22Rv1 (cell line): ENCODE measurements at regions not wholly inside any gene's neighbourhood (a gene's known extent, or its start where the extent isn't known, plus 50 kb on each side); places are given as distances from the start of the nearest gene placed in this dataset.

Experiments used
- H3K27ac ChIP-seq: fragments of 450-650 bp; 2 replicates; pipeline ENCODE4 v1.5.1; 2017
- ZFX ChIP-seq: fragments of 450-650 bp; IDR thresholded peaks from 2 replicates; pipeline ENCODE4 v1.6.1; 2017; ENCODE audit warnings: antibody characterized with exemption, borderline replicate concordance
- TF ChIP-seq, protein P1 (sequence below): fragments of 450-650 bp; IDR thresholded peaks from 2 replicates; pipeline ENCODE4 v1.5.1; 2017; ENCODE audit warnings: mild to moderate bottlenecking

DNA sequence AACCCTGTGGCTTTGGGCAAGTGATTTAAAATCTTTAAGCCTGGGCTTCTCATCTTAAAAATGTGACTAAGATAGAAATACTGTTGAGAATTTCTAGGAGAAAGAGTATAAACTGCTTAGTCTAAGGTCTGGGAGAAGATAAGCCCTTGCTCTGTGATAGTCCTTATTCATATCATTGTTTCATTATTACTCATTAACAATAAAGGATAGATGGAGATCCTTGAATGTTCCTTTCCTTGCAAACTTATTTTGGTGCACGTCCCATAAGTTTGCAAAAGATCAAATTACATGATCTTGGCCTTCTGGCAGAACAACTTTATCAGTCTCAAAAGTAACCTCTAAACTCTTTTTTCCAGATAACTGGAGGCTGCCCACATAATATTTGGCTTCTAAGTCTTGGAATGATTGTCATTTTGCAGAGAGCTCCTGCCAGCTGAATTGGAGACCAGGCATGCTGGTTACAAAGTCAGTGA lies 138.3 kb downstream of the FAM124B start:
- H3K27ac ChIP-seq, result peak overlapping the region; percentile 45
- TF ChIP-seq, protein P1, sequence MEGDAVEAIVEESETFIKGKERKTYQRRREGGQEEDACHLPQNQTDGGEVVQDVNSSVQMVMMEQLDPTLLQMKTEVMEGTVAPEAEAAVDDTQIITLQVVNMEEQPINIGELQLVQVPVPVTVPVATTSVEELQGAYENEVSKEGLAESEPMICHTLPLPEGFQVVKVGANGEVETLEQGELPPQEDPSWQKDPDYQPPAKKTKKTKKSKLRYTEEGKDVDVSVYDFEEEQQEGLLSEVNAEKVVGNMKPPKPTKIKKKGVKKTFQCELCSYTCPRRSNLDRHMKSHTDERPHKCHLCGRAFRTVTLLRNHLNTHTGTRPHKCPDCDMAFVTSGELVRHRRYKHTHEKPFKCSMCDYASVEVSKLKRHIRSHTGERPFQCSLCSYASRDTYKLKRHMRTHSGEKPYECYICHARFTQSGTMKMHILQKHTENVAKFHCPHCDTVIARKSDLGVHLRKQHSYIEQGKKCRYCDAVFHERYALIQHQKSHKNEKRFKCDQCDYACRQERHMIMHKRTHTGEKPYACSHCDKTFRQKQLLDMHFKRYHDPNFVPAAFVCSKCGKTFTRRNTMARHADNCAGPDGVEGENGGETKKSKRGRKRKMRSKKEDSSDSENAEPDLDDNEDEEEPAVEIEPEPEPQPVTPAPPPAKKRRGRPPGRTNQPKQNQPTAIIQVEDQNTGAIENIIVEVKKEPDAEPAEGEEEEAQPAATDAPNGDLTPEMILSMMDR, result no peak
- no peak for TF ChIP-seq ZFX

GRCh38 chr2:224261326-224261725 lies 140.6 kb downstream of the FAM124B start:
- H3K27ac ChIP-seq, result no peak overlapping the region

GRCh38 chr2:224260372-224261020 lies 141.4 kb downstream of the FAM124B start:
- no peak for TF ChIP-seq ZFX
- TF ChIP-seq, protein P1, result no peak
- no peak overlapping the region for H3K27ac ChIP-seq

More at GRCh38 chr2:224261326-224261725, 140.6 kb downstream of the FAM124B start:
- TF ChIP-seq, protein P1, result no peak

DNA sequence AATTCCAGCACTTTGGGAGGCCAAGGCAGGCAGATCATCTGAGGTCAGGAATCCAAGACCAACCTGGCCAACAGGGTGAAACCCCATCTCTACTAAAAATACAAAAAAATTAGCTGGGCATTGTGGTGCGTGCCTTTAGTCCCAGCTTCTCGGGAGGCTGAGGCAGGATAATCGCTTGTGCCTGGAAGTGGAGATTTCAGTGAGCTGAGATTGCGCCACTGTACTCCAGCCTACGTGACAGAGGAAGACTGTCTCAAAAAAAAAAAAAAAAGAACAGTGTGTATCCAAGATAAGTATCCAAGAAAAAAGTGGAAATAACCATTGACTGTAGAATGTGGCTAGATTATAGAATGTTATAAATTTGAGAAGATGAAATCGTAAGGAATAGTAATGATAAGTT lies 142.1 kb downstream of the FAM124B start:
- TF ChIP-seq, protein P1, result no peak
- TF ChIP-seq ZFX, result no peak
- H3K27ac ChIP-seq, result no peak overlapping the region

DNA sequence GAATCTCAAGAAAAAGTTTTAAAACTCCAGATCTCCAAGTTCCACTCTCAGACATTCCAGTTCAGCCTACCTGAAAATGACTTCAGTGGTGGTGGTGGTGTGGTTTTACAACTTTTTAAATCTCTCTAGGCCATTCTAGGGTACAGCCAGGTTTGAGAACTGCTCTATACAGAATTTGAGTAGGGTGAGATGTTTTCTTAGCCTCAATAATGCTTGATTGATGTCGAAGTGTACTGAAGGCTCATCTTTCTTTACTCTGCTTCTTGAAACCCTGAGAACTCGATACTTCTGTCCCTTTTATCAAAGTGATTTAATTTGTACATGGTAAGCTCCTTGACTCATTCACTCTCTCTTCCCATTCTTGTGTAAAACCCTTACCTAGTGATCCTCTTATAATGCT lies 143.8 kb downstream of the FAM124B start:
- no peak for TF ChIP-seq ZFX
- TF ChIP-seq, protein P1, result no peak
- no peak overlapping the region for H3K27ac ChIP-seq

DNA sequence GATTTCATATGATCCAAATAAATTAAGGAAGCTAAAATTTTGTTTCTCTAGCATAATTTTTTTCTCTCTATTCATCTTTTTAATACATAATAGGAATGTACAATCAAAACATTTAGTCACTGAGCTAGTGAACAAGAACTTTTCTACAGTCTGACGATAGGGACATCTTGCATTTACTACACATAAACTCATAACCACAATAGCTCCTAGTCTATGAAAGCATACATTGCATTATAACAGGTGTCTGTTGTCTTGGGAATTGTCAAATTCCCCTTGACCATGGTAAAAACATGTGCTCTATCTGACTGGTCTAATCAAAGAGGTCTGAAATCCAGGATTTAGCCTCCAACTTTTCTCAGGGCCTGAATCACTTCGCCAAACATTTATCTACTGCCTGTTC lies 144.8 kb downstream of the FAM124B start:
- TF ChIP-seq ZFX, result no peak
- TF ChIP-seq, protein P1, result no peak
- H3K27ac ChIP-seq, result no peak overlapping the region

DNA sequence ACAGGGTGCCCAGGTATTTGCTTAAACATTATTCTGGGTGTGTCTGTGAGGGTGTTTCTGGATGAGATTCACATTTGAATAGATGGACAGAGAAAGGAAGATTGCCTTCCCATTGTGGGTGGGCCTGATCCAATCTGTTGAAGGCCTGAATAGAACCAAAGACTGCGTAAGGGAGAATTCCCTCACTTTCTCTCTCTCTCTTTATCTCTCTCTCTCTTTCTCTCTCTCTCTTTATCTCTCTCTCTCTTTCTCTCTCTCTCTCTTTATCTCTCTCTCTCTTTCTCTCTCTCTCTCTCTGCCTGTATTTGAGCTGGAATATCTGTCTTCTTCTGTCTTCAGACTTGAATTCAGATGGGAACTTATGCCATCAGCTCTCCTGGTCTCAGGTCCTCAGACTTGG lies 148.4 kb downstream of the FAM124B start:
- no peak overlapping the region for H3K27ac ChIP-seq

More for the DNA sequence above, 148.4 kb downstream of the FAM124B start:
- no peak for TF ChIP-seq ZFX
- TF ChIP-seq, protein P1, result no peak
